CD4-positive, CD25-positive, alpha-beta regulatory T cell (primary cell): ENCODE measurements at regions not wholly inside any gene's neighbourhood (a gene's known extent, or its start where the extent isn't known, plus 50 kb on each side); places are given as distances from the start of the nearest gene placed in this dataset.

Experiments used
- ATAC-seq, 2 donors: fragments of 150-1000 bp; cut with Tn5 transposase; one replicate each; pipeline ENCODE4 v1.10.0; 2021; ENCODE audit warnings: low read depth in 2 of 2, moderate number of reproducible peaks in 2 of 2, moderate library complexity in 1 of 2
- DNase-seq, 3 donors: peaks; one replicate each; pipeline versions ENCODE4 v3.0.0 to v3.0.0-alpha.2; 2012 to 2022; ENCODE audit warnings: mixed read lengths in 1 of 3
- H3K27ac ChIP-seq: one replicate; pipeline ENCODE4 v1.7.0; 2013; ENCODE audit warnings: mild to moderate bottlenecking, low read length; ENCODE audit not compliant: insufficient read depth, poor library complexity, severe bottlenecking
- H3K27me3 ChIP-seq: one replicate; pipeline ENCODE4 v1.7.0; 2013; ENCODE audit warnings: low read length; ENCODE audit not compliant: control insufficient read depth, insufficient read depth
- H3K36me3 ChIP-seq: one replicate; pipeline ENCODE4 v1.7.0; 2013; ENCODE audit warnings: mild to moderate bottlenecking, low read length, moderate library complexity; ENCODE audit not compliant: control insufficient read depth, insufficient read depth
- H3K4me1 ChIP-seq: 2 replicates; pipeline ENCODE4 v1.7.0; 2013; ENCODE audit warnings: mild to moderate bottlenecking, low read length; ENCODE audit not compliant: insufficient read depth, control insufficient read depth, poor library complexity, severe bottlenecking
- H3K4me3 ChIP-seq: one replicate; pipeline ENCODE4 v1.7.0; 2013; ENCODE audit warnings: low read depth, mild to moderate bottlenecking, low read length, moderate library complexity
- H3K9me3 ChIP-seq, 2 experiments: 1 replicate in 1 of 2; 2 replicates in 1 of 2; pipeline ENCODE4 v1.7.0; 2013; ENCODE audit warnings: low read length in 2 of 2, mild to moderate bottlenecking in 1 of 2, moderate library complexity in 1 of 2; ENCODE audit not compliant: control insufficient read depth in 2 of 2
- H3K27ac Mint-ChIP-seq, 3 donors: one replicate each; pipeline ENCODE4 v1.8.0; 2020 to 2022; ENCODE audit warnings: mild to moderate bottlenecking in 3 of 3, mixed read lengths in 3 of 3, moderate library complexity in 2 of 3
- H3K27me3 Mint-ChIP-seq: one replicate; pipeline ENCODE4 v1.8.0; 2022; ENCODE audit warnings: mild to moderate bottlenecking, mixed read lengths
- H3K36me3 Mint-ChIP-seq: one replicate; pipeline ENCODE4 v1.8.0; 2020; ENCODE audit warnings: mixed read lengths
- H3K4me1 Mint-ChIP-seq, 4 donors: one replicate each; pipeline ENCODE4 v1.8.0; 2020 to 2022; ENCODE audit warnings: mixed read lengths in 4 of 4, mild to moderate bottlenecking in 1 of 4
- H3K4me3 Mint-ChIP-seq, 4 donors: one replicate each; pipeline ENCODE4 v1.8.0; 2020 to 2022; ENCODE audit warnings: mild to moderate bottlenecking in 4 of 4, mixed read lengths in 4 of 4, moderate library complexity in 3 of 4
- H3K9me3 Mint-ChIP-seq, 7 donors: one replicate each; pipeline ENCODE4 v1.8.0; 2020 to 2022; ENCODE audit warnings: mixed read lengths in 7 of 7, mild to moderate bottlenecking in 3 of 7, moderate library complexity in 2 of 7

DNA sequence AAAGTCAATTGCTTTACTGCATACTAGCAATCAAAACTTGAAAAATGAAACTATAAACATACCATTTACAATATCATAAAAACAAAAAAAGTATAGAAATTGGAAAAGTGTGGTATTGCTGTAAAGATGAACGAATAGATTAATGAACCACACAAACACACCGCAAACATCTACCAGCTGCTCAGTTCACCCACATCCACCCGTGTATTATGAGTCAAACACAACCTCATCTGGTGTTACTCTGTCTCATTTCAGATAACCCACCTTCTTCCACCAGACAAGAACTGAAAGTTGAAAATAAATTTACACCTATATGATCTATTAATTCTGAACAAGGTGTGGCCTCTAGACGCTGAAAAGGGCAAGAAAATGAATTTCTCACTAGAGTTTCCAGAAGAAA, 53.3 kb downstream of the BLID start:
- peaks cover 0 to 9% (median 2%) of the 10 kb centered on the region in 7 donors for H3K9me3 Mint-ChIP-seq

DNA sequence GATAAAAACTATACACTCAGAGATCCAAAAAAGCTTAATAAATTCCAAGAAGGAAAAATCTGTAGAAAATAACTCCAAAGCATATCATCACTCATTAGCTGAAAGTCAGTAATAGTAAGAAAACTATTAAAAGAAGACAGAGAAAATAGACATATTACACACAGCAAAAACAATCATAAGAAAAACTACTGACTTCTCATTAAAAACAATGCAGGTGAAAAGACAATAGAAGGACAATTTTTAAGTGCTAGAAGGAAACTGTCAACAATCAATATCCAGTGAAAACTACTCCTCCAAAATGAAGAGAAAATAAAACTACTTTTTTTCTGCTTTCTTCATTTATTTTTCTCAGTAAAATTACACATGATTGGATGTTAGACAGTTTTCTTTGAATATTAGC, 56.5 kb downstream of the BLID start:
- H3K27me3 Mint-ChIP-seq: no peaks in the 10 kb centered on the region
- peaks cover 0 to 10% (median 2%) of the 10 kb centered on the region in 7 donors for H3K9me3 Mint-ChIP-seq
- Histone ChIP-seq H3K27me3 (no peaks in the 10 kb centered on the region), H3K27ac (no peak overlapping the region), H3K9me3 (peaks cover 5 to 7% of the 10 kb centered on the region in 2 experiments), H3K4me1 (no peaks in the 10 kb centered on the region), H3K36me3 (no peaks in the 10 kb centered on the region), H3K4me3 (no peak overlapping the region)
- H3K36me3 Mint-ChIP-seq: no peaks in the 10 kb centered on the region
- DNase-seq (no peak), ATAC-seq (no peak)
- H3K4me1 Mint-ChIP-seq: no peaks in the 10 kb centered on the region
- H3K4me3 Mint-ChIP-seq: no peak overlapping the region
- no peak overlapping the region for H3K27ac Mint-ChIP-seq

More for the DNA sequence above, 53.3 kb downstream of the BLID start:
- no peak overlapping the region for H3K27ac Mint-ChIP-seq
- ATAC-seq (no peak), DNase-seq (no peak)
- no peaks in the 10 kb centered on the region for H3K36me3 Mint-ChIP-seq
- no peaks in the 10 kb centered on the region for H3K36me3 ChIP-seq
- peaks cover 5 to 7% of the 10 kb centered on the region in 2 experiments for H3K9me3 ChIP-seq
- no peaks in the 10 kb centered on the region for H3K4me1 ChIP-seq
- no peaks in the 10 kb centered on the region for H3K27me3 ChIP-seq
- H3K4me3 ChIP-seq: no peak overlapping the region
- no peak overlapping the region for H3K4me3 Mint-ChIP-seq
- H3K4me1 Mint-ChIP-seq: no peaks in the 10 kb centered on the region
- no peak overlapping the region for H3K27ac ChIP-seq
- H3K27me3 Mint-ChIP-seq: peaks cover 4% of the 10 kb centered on the region

DNA sequence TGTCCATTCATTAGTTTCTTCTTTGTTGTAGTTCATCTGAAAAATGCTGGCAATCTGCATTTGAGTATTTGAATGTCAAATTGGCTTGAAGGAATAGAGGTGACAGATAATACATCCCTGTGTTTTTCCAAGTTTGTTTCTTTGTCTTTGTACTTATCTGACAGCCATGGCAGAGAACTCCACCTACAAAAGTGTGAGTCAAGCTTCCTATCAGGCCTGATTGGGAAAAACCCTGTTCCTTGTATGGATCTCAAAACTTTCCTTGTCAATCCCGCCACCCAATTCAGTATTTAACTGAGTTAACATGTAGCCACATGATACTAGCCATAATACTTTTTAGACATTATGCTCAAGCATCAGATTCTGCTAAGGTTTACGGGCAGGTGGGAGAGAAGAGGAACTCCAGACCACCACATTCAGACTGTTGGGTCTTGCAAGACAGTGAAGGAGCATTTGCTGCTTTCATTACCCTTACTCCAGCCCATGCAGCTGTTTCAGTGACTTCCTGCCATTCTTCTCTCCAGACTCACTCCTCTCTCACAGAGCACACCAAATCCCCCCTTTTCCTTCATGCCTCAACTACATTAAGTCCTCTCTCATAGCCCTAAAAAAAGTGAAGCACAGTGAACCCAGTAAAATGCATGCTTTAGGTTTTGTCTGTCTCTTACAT, 65.9 kb downstream of the BLID start:
- ATAC-seq: no peak
- peaks cover 5% of the 10 kb centered on the region for H3K27me3 Mint-ChIP-seq
- no peaks in the 10 kb centered on the region for H3K4me1 ChIP-seq
- no peak overlapping the region for H3K4me3 ChIP-seq
- H3K4me1 Mint-ChIP-seq: no peaks in the 10 kb centered on the region
- DNase-seq: no peak
- H3K27me3 ChIP-seq: no peaks in the 10 kb centered on the region
- no peaks in the 10 kb centered on the region for H3K9me3 ChIP-seq
- no peak overlapping the region for H3K27ac ChIP-seq
- no peaks in the 10 kb centered on the region for H3K36me3 Mint-ChIP-seq
- H3K4me3 Mint-ChIP-seq: no peak overlapping the region
- H3K36me3 ChIP-seq: no peaks in the 10 kb centered on the region
- H3K9me3 Mint-ChIP-seq: peaks cover 2 to 9% (median 7%) of the 10 kb centered on the region in 7 donors
- no peak overlapping the region for H3K27ac Mint-ChIP-seq

DNA sequence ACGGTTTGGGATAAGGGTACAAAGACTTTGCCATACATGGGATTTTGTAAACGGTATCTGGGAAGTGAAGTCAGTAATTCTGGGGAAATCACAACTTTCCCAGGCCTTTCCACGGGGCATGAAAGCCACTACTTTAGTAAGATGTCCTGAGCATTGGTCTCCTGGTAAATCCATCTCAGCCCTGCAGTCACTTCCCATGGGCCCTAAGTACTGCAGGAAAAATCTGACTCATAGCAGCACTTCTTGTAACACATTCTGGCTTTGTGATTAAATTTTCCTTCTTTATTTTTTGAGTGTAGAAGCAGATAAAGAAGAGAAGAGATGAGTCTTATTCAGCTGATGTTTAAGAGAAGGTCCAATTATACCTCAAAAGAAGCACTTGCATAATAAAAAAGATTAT, 67.6 kb downstream of the BLID start:
- no peaks in the 10 kb centered on the region for H3K36me3 Mint-ChIP-seq

GRCh38 chr11:122046846-122047245, 69.2 kb downstream of the BLID start:
- Histone ChIP-seq H3K4me3 (no peak overlapping the region), H3K27me3 (no peaks in the 10 kb centered on the region), H3K36me3 (no peaks in the 10 kb centered on the region), H3K4me1 (no peaks in the 10 kb centered on the region), H3K27ac (no peak overlapping the region), H3K9me3 (no peaks in the 10 kb centered on the region)
- Mint-ChIP-seq H3K27me3 (no peaks in the 10 kb centered on the region), H3K27ac (no peak overlapping the region), H3K9me3 (peaks cover under 1 to 7% (median 5%) of the 10 kb centered on the region in 7 donors), H3K4me1 (no peaks in the 10 kb centered on the region), H3K4me3 (no peak overlapping the region), H3K36me3 (no peaks in the 10 kb centered on the region)
- no peak for DNase-seq
- no peak for ATAC-seq

More for the DNA sequence above, 67.6 kb downstream of the BLID start:
- peaks cover 3% of the 10 kb centered on the region for H3K27me3 Mint-ChIP-seq
- no peak overlapping the region for H3K27ac Mint-ChIP-seq
- H3K4me3 Mint-ChIP-seq: no peak overlapping the region
- H3K27ac ChIP-seq: no peak overlapping the region
- DNase-seq (no peak), ATAC-seq (no peak)
- no peaks in the 10 kb centered on the region for H3K4me1 ChIP-seq
- no peaks in the 10 kb centered on the region for H3K27me3 ChIP-seq
- no peaks in the 10 kb centered on the region for H3K4me1 Mint-ChIP-seq
- H3K9me3 Mint-ChIP-seq: peaks cover 2 to 9% (median 7%) of the 10 kb centered on the region in 7 donors
- H3K36me3 ChIP-seq: no peaks in the 10 kb centered on the region
- no peaks in the 10 kb centered on the region for H3K9me3 ChIP-seq
- H3K4me3 ChIP-seq: no peak overlapping the region

DNA sequence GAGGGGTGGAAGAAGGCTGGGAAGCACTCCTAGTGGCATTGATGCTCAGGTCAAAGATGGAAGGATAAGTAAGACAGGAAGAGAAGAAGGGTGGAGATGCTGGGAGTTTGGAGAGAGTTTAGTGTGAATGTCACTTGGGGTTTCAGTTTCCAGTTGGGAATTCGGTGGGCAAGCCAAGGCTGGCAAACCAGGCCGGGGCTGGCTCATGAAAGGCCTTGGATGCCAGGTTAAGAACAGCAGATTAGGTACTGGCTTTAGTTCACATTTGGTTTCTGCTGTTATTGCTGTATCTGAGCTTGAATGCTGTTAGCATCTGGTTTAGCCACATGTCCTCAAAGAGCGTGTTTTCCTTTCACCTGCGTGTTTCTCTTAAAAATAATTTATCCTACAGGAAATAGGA, 69.6 kb downstream of the BLID start:
- Mint-ChIP-seq H3K36me3 (no peaks in the 10 kb centered on the region), H3K27me3 (no peaks in the 10 kb centered on the region), H3K27ac (no peak overlapping the region), H3K4me1 (no peaks in the 10 kb centered on the region), H3K4me3 (no peak overlapping the region), H3K9me3 (peaks cover 0 to 7% (median 4%) of the 10 kb centered on the region in 7 donors)
- no peaks in the 10 kb centered on the region for H3K36me3 ChIP-seq
- H3K27ac ChIP-seq: no peak overlapping the region
- DNase-seq (no peak), ATAC-seq (no peak)
- no peak overlapping the region for H3K4me3 ChIP-seq
- H3K27me3 ChIP-seq: no peaks in the 10 kb centered on the region
- H3K4me1 ChIP-seq: no peaks in the 10 kb centered on the region
- H3K9me3 ChIP-seq: no peaks in the 10 kb centered on the region

DNA sequence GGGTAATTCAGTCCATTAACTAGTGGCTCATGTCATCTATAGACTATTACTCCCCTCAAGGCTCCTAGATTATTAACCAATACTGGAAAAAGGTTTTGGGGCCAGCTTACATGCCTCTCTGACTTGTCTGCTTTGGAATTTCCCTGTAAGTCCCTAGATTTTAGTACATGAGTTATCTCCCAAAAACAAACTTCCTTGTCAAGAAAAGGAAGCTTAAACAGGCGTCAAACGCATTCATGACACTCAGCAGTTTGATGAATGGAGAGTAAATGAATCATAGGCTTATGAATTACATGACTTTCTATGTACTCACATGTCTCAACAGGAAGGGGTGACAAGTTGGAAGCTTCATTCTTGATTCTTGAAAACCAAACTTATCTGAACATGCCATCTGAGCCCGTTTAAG, 70.8 kb downstream of the BLID start:
- H3K27me3 ChIP-seq: no peaks in the 10 kb centered on the region
- no peaks in the 10 kb centered on the region for H3K27me3 Mint-ChIP-seq
- H3K4me3 ChIP-seq: no peak overlapping the region
- H3K27ac Mint-ChIP-seq: no peak overlapping the region
- H3K4me1 Mint-ChIP-seq: no peaks in the 10 kb centered on the region
- ATAC-seq: no peak
- H3K36me3 Mint-ChIP-seq: no peaks in the 10 kb centered on the region
- no peaks in the 10 kb centered on the region for H3K9me3 ChIP-seq
- H3K9me3 Mint-ChIP-seq: peaks cover 0 to 5% (median 1%) of the 10 kb centered on the region in 7 donors
- H3K4me3 Mint-ChIP-seq: no peak overlapping the region
- H3K4me1 ChIP-seq: no peaks in the 10 kb centered on the region
- no peaks in the 10 kb centered on the region for H3K36me3 ChIP-seq
- H3K27ac ChIP-seq: no peak overlapping the region
- no peak for DNase-seq

- Mint-ChIP-seq H3K4me3 (no peak overlapping the region), H3K4me1 (no peaks in the 10 kb centered on the region), H3K27me3 (no peaks in the 10 kb centered on the region), H3K27ac (no peak overlapping the region), H3K36me3 (no peaks in the 10 kb centered on the region), H3K9me3 (peaks cover 0 to 5% (median 0%) of the 10 kb centered on the region in 7 donors)
- Histone ChIP-seq H3K36me3 (no peaks in the 10 kb centered on the region), H3K4me3 (no peak overlapping the region), H3K27me3 (no peaks in the 10 kb centered on the region), H3K27ac (no peak overlapping the region), H3K4me1 (no peaks in the 10 kb centered on the region), H3K9me3 (no peaks in the 10 kb centered on the region)
- DNase-seq (no peak), ATAC-seq (no peak)
These were observed 71.9 kb downstream of the BLID start for GRCh38 chr11:122044086-122044485.
